ENCODE measurements at regions not wholly inside any gene's neighbourhood (a gene's known extent, or its start where the extent isn't known, plus 50 kb on each side); places are given as distances from the start of the nearest gene placed in this dataset.

DNA sequence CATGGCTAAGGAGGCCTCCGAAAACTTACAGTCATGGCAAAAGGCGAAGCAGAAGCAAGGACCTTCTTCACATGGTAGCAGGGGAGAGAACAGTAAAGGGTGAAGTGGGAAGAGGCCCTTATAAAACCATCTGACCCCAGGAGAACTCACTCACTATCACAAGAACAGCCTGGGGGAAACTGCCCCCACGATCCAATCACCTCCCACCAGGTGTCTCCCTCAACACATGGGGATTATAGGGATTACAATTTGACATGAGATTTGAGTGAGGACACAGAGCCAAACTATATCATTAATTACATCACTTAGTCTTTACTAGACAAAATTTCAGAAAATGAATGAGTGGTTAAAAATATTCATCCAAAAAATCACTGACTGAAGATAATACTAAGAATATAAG is 453.6 kb downstream of the COL12A1 start:
- TF ChIP-seq, protein P1, sequence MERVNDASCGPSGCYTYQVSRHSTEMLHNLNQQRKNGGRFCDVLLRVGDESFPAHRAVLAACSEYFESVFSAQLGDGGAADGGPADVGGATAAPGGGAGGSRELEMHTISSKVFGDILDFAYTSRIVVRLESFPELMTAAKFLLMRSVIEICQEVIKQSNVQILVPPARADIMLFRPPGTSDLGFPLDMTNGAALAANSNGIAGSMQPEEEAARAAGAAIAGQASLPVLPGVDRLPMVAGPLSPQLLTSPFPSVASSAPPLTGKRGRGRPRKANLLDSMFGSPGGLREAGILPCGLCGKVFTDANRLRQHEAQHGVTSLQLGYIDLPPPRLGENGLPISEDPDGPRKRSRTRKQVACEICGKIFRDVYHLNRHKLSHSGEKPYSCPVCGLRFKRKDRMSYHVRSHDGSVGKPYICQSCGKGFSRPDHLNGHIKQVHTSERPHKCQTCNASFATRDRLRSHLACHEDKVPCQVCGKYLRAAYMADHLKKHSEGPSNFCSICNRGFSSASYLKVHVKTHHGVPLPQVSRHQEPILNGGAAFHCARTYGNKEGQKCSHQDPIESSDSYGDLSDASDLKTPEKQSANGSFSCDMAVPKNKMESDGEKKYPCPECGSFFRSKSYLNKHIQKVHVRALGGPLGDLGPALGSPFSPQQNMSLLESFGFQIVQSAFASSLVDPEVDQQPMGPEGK (CRISPR knock-in tag; IDR thresholded peaks at IDR 0.05; ENCODE audit: borderline replicate concordance): no peak
- TF ChIP-seq, protein P2, sequence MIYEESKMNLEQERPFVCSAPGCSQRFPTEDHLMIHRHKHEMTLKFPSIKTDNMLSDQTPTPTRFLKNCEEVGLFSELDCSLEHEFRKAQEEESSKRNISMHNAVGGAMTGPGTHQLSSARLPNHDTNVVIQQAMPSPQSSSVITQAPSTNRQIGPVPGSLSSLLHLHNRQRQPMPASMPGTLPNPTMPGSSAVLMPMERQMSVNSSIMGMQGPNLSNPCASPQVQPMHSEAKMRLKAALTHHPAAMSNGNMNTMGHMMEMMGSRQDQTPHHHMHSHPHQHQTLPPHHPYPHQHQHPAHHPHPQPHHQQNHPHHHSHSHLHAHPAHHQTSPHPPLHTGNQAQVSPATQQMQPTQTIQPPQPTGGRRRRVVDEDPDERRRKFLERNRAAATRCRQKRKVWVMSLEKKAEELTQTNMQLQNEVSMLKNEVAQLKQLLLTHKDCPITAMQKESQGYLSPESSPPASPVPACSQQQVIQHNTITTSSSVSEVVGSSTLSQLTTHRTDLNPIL (CRISPR knock-in tag; IDR thresholded peaks at IDR 0.05; ENCODE audit: low read depth): no peak
- TF ChIP-seq ARNTL (CRISPR knock-in tag; IDR thresholded peaks at IDR 0.05; ENCODE audit: borderline replicate concordance, low read depth): no peak
- no peak for TF ChIP-seq OSR1 (CRISPR knock-in tag; IDR thresholded peaks at IDR 0.05)

Measured in SK-N-SH treated with all-trans-retinoic acid at 6 μM for 48 hours (cell line).